H1 (cell line): ENCODE measurements at regions not wholly inside any gene's neighbourhood (a gene's known extent, or its start where the extent isn't known, plus 50 kb on each side); places are given as distances from the start of the nearest gene placed in this dataset.

ENCODE experiments used
- CTCF ChIA-PET: fragments of 300-600 bp; sonication (Branson Sonifier 250); formaldehyde crosslinking; loops from one replicate; lab custom pipeline; 2021; ENCODE audit not compliant: partially characterized antibody; lab: Charles Lee
- POLR2A ChIA-PET: fragments of 300-600 bp; sonication (Branson Sonifier 250); formaldehyde crosslinking; loops from one replicate; lab custom pipeline; 2021; ENCODE audit warnings: inconsistent platforms; ENCODE audit not compliant: partially characterized antibody; lab: Charles Lee
- DNase-seq, 2 experiments: peaks; one replicate each; pipeline versions ENCODE4 v3.0.0 to v3.0.0-alpha.2; 2010 to 2022; ENCODE audit warnings: low spot score in 2 of 2, low read depth in 1 of 2, mixed read lengths in 1 of 2
- FAIRE-seq: peaks from 2 replicates; lab custom pipeline; 2011; peaks lifted over from hg19 to GRCh38; lab: Jason Lieb, UNC
- H2AFZ ChIP-seq: 2 replicates; pipeline ENCODE4 v1.8.1; 2012; ENCODE audit warnings: low read length, inconsistent platforms
- H2AK5ac ChIP-seq: 2 replicates; pipeline ENCODE4 v1.6.1; 2013; ENCODE audit warnings: low read depth, low read length
- H2BK120ac ChIP-seq: replicated peaks from 2 replicates; pipeline ENCODE3; 2013; ENCODE audit warnings: low read depth, low read length, inconsistent platforms
- H2BK12ac ChIP-seq: 2 replicates; pipeline ENCODE4 v1.6.1; 2013; ENCODE audit warnings: low read depth, low read length
- H2BK15ac ChIP-seq: 2 replicates; pipeline ENCODE4 v1.6.1; 2013; ENCODE audit warnings: low read length
- H2BK20ac ChIP-seq: 2 replicates; pipeline ENCODE4 v1.6.1; 2013; ENCODE audit warnings: low read length
- H2BK5ac ChIP-seq: 2 replicates; pipeline ENCODE4 v1.6.1; 2013; ENCODE audit warnings: low read depth, low read length
- H3K14ac ChIP-seq: 2 replicates; pipeline ENCODE4 v1.6.1; 2013; ENCODE audit warnings: inconsistent platforms; ENCODE audit not compliant: insufficient read length
- H3K18ac ChIP-seq: 2 replicates; pipeline ENCODE4 v1.6.1; 2013; ENCODE audit warnings: low read length; ENCODE audit errors: extremely low read depth
- H3K23ac ChIP-seq: 2 replicates; pipeline ENCODE4 v1.6.1; 2013; ENCODE audit warnings: inconsistent platforms; ENCODE audit not compliant: insufficient read length
- H3K23me2 ChIP-seq: 2 replicates; pipeline ENCODE4 v1.6.1; 2013; ENCODE audit warnings: low read depth, low read length
- H3K27ac ChIP-seq: 2 replicates; pipeline ENCODE4 v1.6.1; 2011; ENCODE audit warnings: low read depth, low read length, inconsistent platforms
- H3K27me3 ChIP-seq, 4 experiments: replicated peaks in 1 of 4; 1 replicate in 1 of 4; 2 replicates in 3 of 4; pipeline versions ENCODE4 v1.6.1 to v1.8.1; 2011 to 2013; ENCODE audit warnings: low read length in 3 of 4, mild to moderate bottlenecking in 3 of 4, inconsistent platforms in 2 of 4, mixed read lengths in 2 of 4, moderate library complexity in 1 of 4; ENCODE audit not compliant: control insufficient read depth in 3 of 4, insufficient read depth in 3 of 4; ENCODE audit errors: extremely low read depth in 1 of 4
- H3K36me3 ChIP-seq, 4 experiments: 2 replicates each; pipeline versions ENCODE4 v1.6.1 to v1.8.1; 2011 to 2013; ENCODE audit warnings: mild to moderate bottlenecking in 4 of 4, low read length in 3 of 4, moderate library complexity in 2 of 4, control low read depth in 1 of 4, inconsistent platforms in 1 of 4; ENCODE audit not compliant: insufficient read depth in 4 of 4, control insufficient read depth in 2 of 4
- H3K4ac ChIP-seq: replicated peaks from 2 replicates; pipeline ENCODE3; 2013; ENCODE audit warnings: low read length, low read depth, mixed read lengths, inconsistent platforms; ENCODE audit not compliant: insufficient read length
- H3K4me1 ChIP-seq, 4 experiments: replicated peaks in 1 of 4; 1 replicate in 1 of 4; 2 replicates in 3 of 4; pipeline versions ENCODE4 v1.6.1 to v1.8.1; 2011 to 2013; ENCODE audit warnings: low read length in 3 of 4, inconsistent platforms in 2 of 4, mixed read lengths in 1 of 4; ENCODE audit not compliant: insufficient read depth in 4 of 4, control insufficient read depth in 3 of 4
- H3K4me2 ChIP-seq, 2 experiments: 2 replicates each; pipeline versions ENCODE4 v1.6.1 to v1.8.1; 2011 to 2013; ENCODE audit warnings: low read depth in 2 of 2, low read length in 2 of 2, control low read depth in 1 of 2, inconsistent platforms in 1 of 2, mild to moderate bottlenecking in 1 of 2; ENCODE audit not compliant: insufficient read depth in 1 of 2
- H3K4me3 ChIP-seq, 4 experiments: fragments of 200-600, 300-600 bp in 1 of 4; sonication (generic), shearing (Covaris generic), sonication (Bioruptor Twin) in 1 of 4; 2 replicates each; pipeline versions ENCODE4 v1.5.1 to v1.8.1; 2011 to 2016; ENCODE audit warnings: low read length in 4 of 4, low read depth in 3 of 4, control low read depth in 2 of 4, inconsistent platforms in 2 of 4, mild to moderate bottlenecking in 2 of 4, mixed read lengths in 1 of 4, moderate library complexity in 1 of 4; ENCODE audit not compliant: insufficient read depth in 2 of 4; ENCODE audit errors: extremely low read depth in 1 of 4
- H3K56ac ChIP-seq: replicated peaks from 2 replicates; pipeline ENCODE3; 2013; ENCODE audit warnings: low read depth, mild to moderate bottlenecking, mixed read lengths, low read length, inconsistent platforms; ENCODE audit not compliant: insufficient read length
- H3K79me1 ChIP-seq: 2 replicates; pipeline ENCODE4 v1.6.1; 2013; ENCODE audit warnings: low read depth, low read length, control low read depth
- H3K79me2 ChIP-seq, 2 experiments: 2 replicates each; pipeline versions ENCODE4 v1.6.1 to v1.8.1; 2012 to 2013; ENCODE audit warnings: low read length in 2 of 2, mild to moderate bottlenecking in 2 of 2, inconsistent platforms in 1 of 2; ENCODE audit not compliant: insufficient read depth in 2 of 2, control insufficient read depth in 1 of 2
- H3K9ac ChIP-seq, 4 experiments: replicated peaks in 1 of 4; 1 replicate in 1 of 4; 2 replicates in 3 of 4; pipeline versions ENCODE4 v1.6.1 to v1.8.1; 2011 to 2013; ENCODE audit warnings: low read depth in 3 of 4, low read length in 3 of 4, control low read depth in 2 of 4, mild to moderate bottlenecking in 2 of 4, moderate library complexity in 2 of 4, inconsistent platforms in 1 of 4; ENCODE audit errors: extremely low read depth in 1 of 4
- H3K9me3 ChIP-seq, 2 experiments: 2 replicates each; pipeline versions ENCODE4 v1.6.1 to v1.8.1; 2012 to 2013; ENCODE audit warnings: mild to moderate bottlenecking in 2 of 2, moderate library complexity in 2 of 2, control low read depth in 1 of 2, inconsistent platforms in 1 of 2, low read depth in 1 of 2, low read length in 1 of 2, mixed read lengths in 1 of 2; ENCODE audit not compliant: insufficient read depth in 2 of 2
- H4K20me1 ChIP-seq, 2 experiments: replicated peaks in 1 of 2; 2 replicates each; pipeline versions ENCODE3 to v1.8.1; 2011 to 2013; ENCODE audit warnings: inconsistent platforms in 2 of 2, low read length in 2 of 2, mild to moderate bottlenecking in 1 of 2; ENCODE audit not compliant: insufficient read depth in 2 of 2, control insufficient read depth in 1 of 2
- H4K5ac ChIP-seq: 2 replicates; pipeline ENCODE4 v1.6.1; 2013; ENCODE audit warnings: low read length, low read depth, mixed read lengths, inconsistent platforms; ENCODE audit not compliant: insufficient read length
- H4K8ac ChIP-seq: 2 replicates; pipeline ENCODE4 v1.8.0; 2013; ENCODE audit warnings: mild to moderate bottlenecking, moderate library complexity, low read length, inconsistent platforms; ENCODE audit not compliant: insufficient read depth; ENCODE audit errors: extremely low read depth
- H4K91ac ChIP-seq: replicated peaks from 2 replicates; pipeline ENCODE3; 2013; ENCODE audit warnings: low read length, mixed read lengths, inconsistent platforms; ENCODE audit not compliant: insufficient read length
- FOSL1 ChIP-seq: IDR thresholded peaks from 2 replicates; pipeline ENCODE4 v1.6.1; 2011; ENCODE audit warnings: mild to moderate bottlenecking, low read depth, low read length, moderate library complexity; ENCODE audit not compliant: insufficient read depth
- HDAC6 ChIP-seq: IDR thresholded peaks from one replicate; pipeline ENCODE4 v1.7.1; 2012; ENCODE audit warnings: low read depth, mild to moderate bottlenecking, inconsistent platforms, low read length, moderate library complexity
- NANOG ChIP-seq: IDR thresholded peaks from 2 replicates; pipeline ENCODE4 v1.6.1; 2011; ENCODE audit warnings: low read length, low read depth, mild to moderate bottlenecking, inconsistent platforms; ENCODE audit not compliant: insufficient read depth, poor library complexity, severe bottlenecking
- POU5F1 ChIP-seq: IDR thresholded peaks from 2 replicates; pipeline ENCODE4 v1.6.1; 2011; ENCODE audit warnings: low read depth, mild to moderate bottlenecking, low read length, moderate library complexity
- SP1 ChIP-seq: IDR thresholded peaks from 2 replicates; pipeline ENCODE4 v1.6.1; 2011; ENCODE audit warnings: low read depth, low read length
- WGBS, 2 experiments: shearing (Covaris generic) in 1 of 2; methylation state at CpG; one replicate each; pipeline versions ENCODE4 v1.1.6 to v1.1.7; 2013 to 2015; ENCODE audit warnings: low lambda C conversion rate in 2 of 2, mixed read lengths in 2 of 2, inconsistent platforms in 1 of 2, low coverage in 1 of 2, missing lambda C conversion rate in 1 of 2; ENCODE audit not compliant: insufficient replicate concordance in 2 of 2, insufficient coverage in 1 of 2, insufficient read length in 1 of 2; ENCODE audit errors: extremely low coverage in 1 of 2, missing lambda C conversion rate in 1 of 2; 5-methylcytosine and 5-hydroxymethylcytosine counted together

GRCh38 chr10:84701370-84701720, 373.0 kb downstream of the CCSER2 start:
- H3K4me1 ChIP-seq = no peaks in the 10 kb centered on the region
- H3K9me3 ChIP-seq = no peaks in the 10 kb centered on the region
- no peak for TF ChIP-seq FOSL1
- no peak for TF ChIP-seq SP1
- no peak for TF ChIP-seq POU5F1
- TF ChIP-seq HDAC6 = no peak
- no peak for TF ChIP-seq NANOG
- no peak overlapping the region for H2BK15ac ChIP-seq
- no peak overlapping the region for H3K27ac ChIP-seq
- WGBS, 2 experiments = 100% methylated on average over 3 of the region's 3 CpGs; no CpG with 5 or more reads in 1 of the 2 experiments
- FAIRE-seq = no peak
- no peak overlapping the region for H2AK5ac ChIP-seq
- H3K36me3 ChIP-seq = no peaks in the 10 kb centered on the region
- H4K8ac ChIP-seq = no peak overlapping the region
- ChIA-PET CTCF (interaction anchor here (1.6 to 2.7 kb wide), 3 partner anchors 15 to 159 kb away, joined by 4 to 16 read pairs (median 11); no protein-coding TSS in a partner anchor), POLR2A (no interaction called here)
- H4K20me1 ChIP-seq = no peaks in the 10 kb centered on the region
- DNase-seq = no peak
- no peak overlapping the region for H2BK20ac ChIP-seq
- no peak overlapping the region for H2BK120ac ChIP-seq
- no peak overlapping the region for H4K91ac ChIP-seq
- H4K5ac ChIP-seq = no peak overlapping the region
- H3K9ac ChIP-seq = no peak overlapping the region
- H3K56ac ChIP-seq = no peak overlapping the region
- H3K23me2 ChIP-seq = no peaks in the 10 kb centered on the region; the same call in 1 of the 2 replicates
- H3K4ac ChIP-seq = no peak overlapping the region
- H3K23ac ChIP-seq = no peak overlapping the region
- no peak overlapping the region for H2AFZ ChIP-seq
- no peak overlapping the region for H2BK5ac ChIP-seq
- no peak overlapping the region for H3K14ac ChIP-seq
- no peak overlapping the region for H3K18ac ChIP-seq
- no peaks in the 10 kb centered on the region for H3K79me1 ChIP-seq
- no peak overlapping the region for H2BK12ac ChIP-seq
- no peaks in the 10 kb centered on the region for H3K27me3 ChIP-seq
- no peak overlapping the region for H3K4me3 ChIP-seq
- no peak overlapping the region for H3K4me2 ChIP-seq
- no peaks in the 10 kb centered on the region for H3K79me2 ChIP-seq
